Upper lobe of left lung (tissue), 4 donors: ENCODE measurements at regions not wholly inside any gene's neighbourhood (a gene's known extent, or its start where the extent isn't known, plus 50 kb on each side); places are given as distances from the start of the nearest gene placed in this dataset.
"Not testable (repeated sequence)": the region's sequence is repeated elsewhere in the genome, so short reads cannot be mapped to it uniquely, and the experiment has no call there.

Experiments used
- EP300 ChIP-seq, 4 donors: sonication (generic); formaldehyde crosslinking; IDR thresholded peaks; one replicate each; pipeline ENCODE4 v1.5.1; 2017; ENCODE audit warnings: antibody characterized with exemption in 4 of 4, control low read depth in 2 of 4
- POLR2A ChIP-seq, 4 donors: fragments of 450-650 bp; IDR thresholded peaks; one replicate each; pipeline ENCODE4 v1.5.1; 2016 to 2017; ENCODE audit warnings: antibody characterized with exemption in 4 of 4, mild to moderate bottlenecking in 2 of 4
- POLR2AphosphoS5 ChIP-seq, 2 donors: sonication (generic); formaldehyde crosslinking; IDR thresholded peaks; one replicate each; pipeline ENCODE4 v1.5.1; 2017; ENCODE audit warnings: antibody characterized with exemption in 2 of 2
- TF ChIP-seq, protein P1 (sequence below), 6 experiments: fragments of 450-650 bp in 4 of 6; fragments of 200-600 bp in 2 of 6; sonication (generic) in 2 of 6; IDR thresholded peaks; one replicate each; pipeline ENCODE4 v1.5.1; 2016 to 2019; ENCODE audit warnings: antibody characterized with exemption in 6 of 6

DNA sequence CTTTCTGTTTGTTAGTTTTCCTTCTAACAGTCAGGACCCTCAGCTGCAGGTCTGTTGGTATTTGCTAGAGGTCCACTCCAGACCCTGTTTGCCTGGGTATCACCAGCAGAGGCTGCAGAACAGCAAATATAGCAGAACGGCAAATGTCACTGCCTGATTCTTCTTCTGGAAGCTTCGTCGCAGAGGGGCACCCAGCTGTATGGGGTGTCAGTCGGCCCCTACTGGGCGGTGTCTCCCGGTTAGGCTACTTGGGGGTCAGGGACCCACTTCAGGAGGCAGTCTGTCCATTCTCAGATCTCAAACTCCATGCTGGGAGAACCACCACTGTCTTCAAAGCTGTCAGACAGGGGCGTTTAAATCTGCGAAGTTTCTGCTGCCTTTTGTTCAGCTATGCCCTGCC lies 448.6 kb upstream of the UBE2E3 start:
- TF ChIP-seq POLR2A, EP300, POLR2AphosphoS5 (IDR thresholded peaks at IDR 0.05): not testable (repeated sequence)
- TF ChIP-seq, protein P1, sequence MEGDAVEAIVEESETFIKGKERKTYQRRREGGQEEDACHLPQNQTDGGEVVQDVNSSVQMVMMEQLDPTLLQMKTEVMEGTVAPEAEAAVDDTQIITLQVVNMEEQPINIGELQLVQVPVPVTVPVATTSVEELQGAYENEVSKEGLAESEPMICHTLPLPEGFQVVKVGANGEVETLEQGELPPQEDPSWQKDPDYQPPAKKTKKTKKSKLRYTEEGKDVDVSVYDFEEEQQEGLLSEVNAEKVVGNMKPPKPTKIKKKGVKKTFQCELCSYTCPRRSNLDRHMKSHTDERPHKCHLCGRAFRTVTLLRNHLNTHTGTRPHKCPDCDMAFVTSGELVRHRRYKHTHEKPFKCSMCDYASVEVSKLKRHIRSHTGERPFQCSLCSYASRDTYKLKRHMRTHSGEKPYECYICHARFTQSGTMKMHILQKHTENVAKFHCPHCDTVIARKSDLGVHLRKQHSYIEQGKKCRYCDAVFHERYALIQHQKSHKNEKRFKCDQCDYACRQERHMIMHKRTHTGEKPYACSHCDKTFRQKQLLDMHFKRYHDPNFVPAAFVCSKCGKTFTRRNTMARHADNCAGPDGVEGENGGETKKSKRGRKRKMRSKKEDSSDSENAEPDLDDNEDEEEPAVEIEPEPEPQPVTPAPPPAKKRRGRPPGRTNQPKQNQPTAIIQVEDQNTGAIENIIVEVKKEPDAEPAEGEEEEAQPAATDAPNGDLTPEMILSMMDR (IDR thresholded peaks at IDR 0.05) = not testable (repeated sequence)
